ENCODE measurements at regions not wholly inside any gene's neighbourhood (a gene's known extent, or its start where the extent isn't known, plus 50 kb on each side); places are given as distances from the start of the nearest gene placed in this dataset.

- Histone ChIP-seq H3K27me3 (ENCODE audit: control insufficient read depth, insufficient read depth, low read length) (no peaks in the 10 kb centered on the region), H3K27ac (ENCODE audit: low read depth, low read length) (no peak overlapping the region), H3K4me3 (ENCODE audit: low read depth, low read length) (no peak overlapping the region), H3K4me1 (ENCODE audit: control insufficient read depth, insufficient read depth, low read length) (peaks cover 27% of the 10 kb centered on the region), H3K9me3 (ENCODE audit: control insufficient read depth, insufficient read depth, low read length) (no peaks in the 10 kb centered on the region), H3K9ac (ENCODE audit: low read depth, low read length) (no peak overlapping the region), H3K36me3 (ENCODE audit: control insufficient read depth, insufficient read depth, low read length) (no peaks in the 10 kb centered on the region)
Measured at GRCh38 chr4:110797486-110797885, 174.6 kb upstream of the PITX2 start.

DNA sequence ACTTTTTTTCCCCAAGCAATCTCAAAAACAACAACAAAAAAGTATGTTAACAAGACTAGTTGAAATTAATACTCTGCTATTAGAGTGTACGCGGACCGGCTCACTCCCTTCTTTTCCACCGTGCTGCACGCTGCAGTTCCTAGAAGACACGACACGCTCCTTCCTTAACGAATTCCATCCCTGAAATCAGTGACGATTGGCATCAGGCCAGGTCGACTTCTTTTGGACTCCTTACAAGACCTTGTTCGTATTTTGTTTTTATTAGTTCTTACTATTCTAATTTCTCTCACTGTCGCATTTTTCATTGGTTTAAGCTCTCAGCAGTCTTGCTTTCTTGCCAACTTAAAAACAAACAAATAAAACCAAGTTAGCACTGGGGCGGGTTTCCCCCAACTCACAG lies 175.8 kb upstream of the PITX2 start:
- H3K27ac ChIP-seq (ENCODE audit: low read depth, low read length): no peak overlapping the region

GRCh38 chr4:110799211-110799610 lies 176.3 kb upstream of the PITX2 start:
- Histone ChIP-seq H3K9me3 (ENCODE audit: control insufficient read depth, insufficient read depth, low read length) (no peaks in the 10 kb centered on the region), H3K4me3 (ENCODE audit: low read depth, low read length) (no peak overlapping the region), H3K36me3 (ENCODE audit: control insufficient read depth, insufficient read depth, low read length) (no peaks in the 10 kb centered on the region), H3K27me3 (ENCODE audit: control insufficient read depth, insufficient read depth, low read length) (no peaks in the 10 kb centered on the region), H3K27ac (ENCODE audit: low read depth, low read length) (no peak overlapping the region), H3K4me1 (ENCODE audit: control insufficient read depth, insufficient read depth, low read length) (peaks cover 16% of the 10 kb centered on the region), H3K9ac (ENCODE audit: low read depth, low read length) (no peak overlapping the region)

More for the DNA sequence above, 175.8 kb upstream of the PITX2 start:
- Histone ChIP-seq H3K27me3 (ENCODE audit: control insufficient read depth, insufficient read depth, low read length) (no peaks in the 10 kb centered on the region), H3K9me3 (ENCODE audit: control insufficient read depth, insufficient read depth, low read length) (no peaks in the 10 kb centered on the region), H3K4me1 (ENCODE audit: control insufficient read depth, insufficient read depth, low read length) (peaks cover 21% of the 10 kb centered on the region), H3K36me3 (ENCODE audit: control insufficient read depth, insufficient read depth, low read length) (no peaks in the 10 kb centered on the region), H3K9ac (ENCODE audit: low read depth, low read length) (no peak overlapping the region), H3K4me3 (ENCODE audit: low read depth, low read length) (no peak overlapping the region)

GRCh38 chr4:110801591-110801990 lies 178.7 kb upstream of the PITX2 start:
- Histone ChIP-seq H3K9ac (ENCODE audit: low read depth, low read length) (no peak overlapping the region), H3K4me3 (ENCODE audit: low read depth, low read length) (no peak overlapping the region), H3K36me3 (ENCODE audit: control insufficient read depth, insufficient read depth, low read length) (no peaks in the 10 kb centered on the region), H3K27ac (ENCODE audit: low read depth, low read length) (no peak overlapping the region), H3K27me3 (ENCODE audit: control insufficient read depth, insufficient read depth, low read length) (no peaks in the 10 kb centered on the region), H3K4me1 (ENCODE audit: control insufficient read depth, insufficient read depth, low read length) (peaks cover 5% of the 10 kb centered on the region; the same call in 1 of the 2 replicates), H3K9me3 (ENCODE audit: control insufficient read depth, insufficient read depth, low read length) (no peaks in the 10 kb centered on the region)

GRCh38 chr4:110808351-110808878 lies 185.5 kb upstream of the PITX2 start:
- Histone ChIP-seq H3K27ac (ENCODE audit: low read depth, low read length) (no peak overlapping the region), H3K27me3 (ENCODE audit: control insufficient read depth, insufficient read depth, low read length) (no peaks in the 10 kb centered on the region), H3K36me3 (ENCODE audit: control insufficient read depth, insufficient read depth, low read length) (no peaks in the 10 kb centered on the region), H3K4me1 (ENCODE audit: control insufficient read depth, insufficient read depth, low read length) (no peaks in the 10 kb centered on the region), H3K4me3 (ENCODE audit: low read depth, low read length) (no peak overlapping the region), H3K9ac (ENCODE audit: low read depth, low read length) (no peak overlapping the region), H3K9me3 (ENCODE audit: control insufficient read depth, insufficient read depth, low read length) (no peaks in the 10 kb centered on the region)

- no peak overlapping the region for H3K27ac ChIP-seq (ENCODE audit: low read depth, low read length)
- no peaks in the 10 kb centered on the region for H3K27me3 ChIP-seq (ENCODE audit: control insufficient read depth, insufficient read depth, low read length)
- no peak overlapping the region for H3K4me3 ChIP-seq (ENCODE audit: low read depth, low read length)
- no peaks in the 10 kb centered on the region for H3K4me1 ChIP-seq (ENCODE audit: control insufficient read depth, insufficient read depth, low read length)
- H3K36me3 ChIP-seq (ENCODE audit: control insufficient read depth, insufficient read depth, low read length): no peaks in the 10 kb centered on the region
- no peaks in the 10 kb centered on the region for H3K9me3 ChIP-seq (ENCODE audit: control insufficient read depth, insufficient read depth, low read length)
- no peak overlapping the region for H3K9ac ChIP-seq (ENCODE audit: low read depth, low read length)
Measured at GRCh38 chr4:110815950-110816349, 193.1 kb upstream of the PITX2 start.

GRCh38 chr4:110816367-110816766 lies 193.5 kb upstream of the PITX2 start:
- Histone ChIP-seq H3K36me3 (ENCODE audit: control insufficient read depth, insufficient read depth, low read length) (no peaks in the 10 kb centered on the region), H3K4me1 (ENCODE audit: control insufficient read depth, insufficient read depth, low read length) (no peaks in the 10 kb centered on the region), H3K9ac (ENCODE audit: low read depth, low read length) (no peak overlapping the region), H3K27me3 (ENCODE audit: control insufficient read depth, insufficient read depth, low read length) (no peaks in the 10 kb centered on the region), H3K9me3 (ENCODE audit: control insufficient read depth, insufficient read depth, low read length) (no peaks in the 10 kb centered on the region), H3K4me3 (ENCODE audit: low read depth, low read length) (no peak overlapping the region), H3K27ac (ENCODE audit: low read depth, low read length) (no peak overlapping the region)

DNA sequence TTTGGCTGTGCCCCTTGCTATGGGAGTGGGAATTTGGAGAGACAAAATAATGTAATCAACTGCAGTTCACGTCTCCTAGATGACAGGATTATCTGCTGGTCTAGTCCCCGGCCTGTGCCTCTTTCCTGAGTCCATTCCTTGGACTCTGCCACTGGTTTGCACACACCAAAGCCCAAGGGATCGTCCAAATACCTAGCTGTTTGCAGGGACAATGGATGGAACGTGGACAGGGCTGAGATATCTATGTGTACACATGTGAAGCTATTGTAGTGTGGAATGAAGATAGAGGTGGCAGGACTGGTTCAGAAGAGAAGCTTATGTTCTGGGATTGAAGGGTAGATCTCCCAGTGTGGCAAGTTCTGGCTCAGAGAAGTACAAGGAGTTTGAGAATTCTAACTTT lies 198.3 kb upstream of the PITX2 start:
- no peak overlapping the region for H3K4me3 ChIP-seq (ENCODE audit: low read depth, low read length)
- H3K36me3 ChIP-seq (ENCODE audit: control insufficient read depth, insufficient read depth, low read length): no peaks in the 10 kb centered on the region
- no peak overlapping the region for H3K27ac ChIP-seq (ENCODE audit: low read depth, low read length)

DNA sequence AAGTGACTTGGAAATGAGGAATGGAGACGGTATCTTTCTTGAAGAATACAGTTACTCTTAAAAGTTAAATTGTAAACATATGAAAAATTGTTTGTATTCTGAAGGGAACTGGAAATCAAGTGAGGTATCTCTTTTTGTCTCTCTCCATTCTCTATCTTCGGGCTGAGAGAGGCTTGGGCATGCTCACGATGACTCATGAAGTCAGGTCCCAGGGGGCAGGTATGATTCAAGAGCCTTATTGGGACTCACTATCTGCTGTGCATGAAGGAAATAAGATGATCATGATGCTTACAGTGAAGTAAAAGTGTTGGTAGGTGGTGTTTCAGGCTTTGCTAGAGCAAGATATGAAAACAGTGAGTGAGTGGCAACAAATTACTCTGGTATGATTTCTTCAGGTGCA lies 200.4 kb upstream of the PITX2 start:
- Histone ChIP-seq H3K4me3 (ENCODE audit: low read depth, low read length) (no peak overlapping the region), H3K4me1 (ENCODE audit: control insufficient read depth, insufficient read depth, low read length) (no peaks in the 10 kb centered on the region), H3K9ac (ENCODE audit: low read depth, low read length) (no peak overlapping the region), H3K27me3 (ENCODE audit: control insufficient read depth, insufficient read depth, low read length) (no peaks in the 10 kb centered on the region), H3K9me3 (ENCODE audit: control insufficient read depth, insufficient read depth, low read length) (no peaks in the 10 kb centered on the region), H3K36me3 (ENCODE audit: control insufficient read depth, insufficient read depth, low read length) (no peaks in the 10 kb centered on the region), H3K27ac (ENCODE audit: low read depth, low read length) (no peak overlapping the region)

More for the DNA sequence above, 198.3 kb upstream of the PITX2 start:
- no peaks in the 10 kb centered on the region for H3K4me1 ChIP-seq (ENCODE audit: control insufficient read depth, insufficient read depth, low read length)
- no peaks in the 10 kb centered on the region for H3K9me3 ChIP-seq (ENCODE audit: control insufficient read depth, insufficient read depth, low read length)
- H3K9ac ChIP-seq (ENCODE audit: low read depth, low read length): no peak overlapping the region
- no peaks in the 10 kb centered on the region for H3K27me3 ChIP-seq (ENCODE audit: control insufficient read depth, insufficient read depth, low read length)

DNA sequence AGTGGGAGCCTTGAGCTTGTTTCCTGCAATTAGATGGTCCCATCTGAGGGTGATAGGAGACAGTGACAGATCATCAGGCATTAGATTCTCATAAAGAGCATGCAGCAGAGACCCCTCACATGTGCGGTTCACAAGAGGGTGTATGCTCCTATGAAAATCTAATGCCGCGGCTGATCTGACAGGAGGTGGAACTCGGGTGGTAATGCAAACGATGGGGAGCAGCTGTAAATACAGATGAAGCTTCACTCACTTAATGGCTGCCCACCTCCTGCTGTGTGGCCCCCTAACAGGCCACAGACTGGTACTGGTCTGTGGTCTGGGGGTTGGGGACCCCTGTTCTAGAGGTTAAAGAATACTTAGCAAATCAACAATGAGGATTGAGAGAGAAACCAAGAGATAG lies 201.5 kb upstream of the PITX2 start:
- no peaks in the 10 kb centered on the region for H3K36me3 ChIP-seq (ENCODE audit: control insufficient read depth, insufficient read depth, low read length)
- H3K4me1 ChIP-seq (ENCODE audit: control insufficient read depth, insufficient read depth, low read length): no peaks in the 10 kb centered on the region
- H3K27ac ChIP-seq (ENCODE audit: low read depth, low read length): no peak overlapping the region
- no peak overlapping the region for H3K9ac ChIP-seq (ENCODE audit: low read depth, low read length)
- no peaks in the 10 kb centered on the region for H3K27me3 ChIP-seq (ENCODE audit: control insufficient read depth, insufficient read depth, low read length)
- H3K4me3 ChIP-seq (ENCODE audit: low read depth, low read length): no peak overlapping the region
- no peaks in the 10 kb centered on the region for H3K9me3 ChIP-seq (ENCODE audit: control insufficient read depth, insufficient read depth, low read length)

DNA sequence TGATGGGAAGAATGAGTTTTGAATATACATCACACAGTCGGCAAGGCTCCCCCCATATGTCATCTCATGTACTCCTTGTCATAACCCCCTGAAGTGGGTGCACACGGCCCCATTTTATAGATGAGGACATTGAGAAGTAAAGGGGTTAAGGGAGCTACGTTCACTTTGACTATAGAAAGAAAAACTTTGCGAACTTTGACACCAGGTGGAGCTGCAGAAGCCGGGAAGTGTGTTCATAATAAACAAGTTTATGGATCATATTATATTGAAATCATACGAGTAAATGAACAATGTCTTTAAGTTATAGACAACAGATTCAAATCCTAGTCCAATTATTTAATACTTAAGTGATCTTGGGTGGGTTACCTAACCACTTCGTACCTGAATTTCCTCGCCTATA lies 203.8 kb upstream of the PITX2 start:
- Histone ChIP-seq H3K9me3 (ENCODE audit: control insufficient read depth, insufficient read depth, low read length) (no peaks in the 10 kb centered on the region), H3K27me3 (ENCODE audit: control insufficient read depth, insufficient read depth, low read length) (no peaks in the 10 kb centered on the region), H3K4me1 (ENCODE audit: control insufficient read depth, insufficient read depth, low read length) (no peaks in the 10 kb centered on the region), H3K9ac (ENCODE audit: low read depth, low read length) (no peak overlapping the region), H3K36me3 (ENCODE audit: control insufficient read depth, insufficient read depth, low read length) (no peaks in the 10 kb centered on the region), H3K4me3 (ENCODE audit: low read depth, low read length) (no peak overlapping the region), H3K27ac (ENCODE audit: low read depth, low read length) (no peak overlapping the region)

DNA sequence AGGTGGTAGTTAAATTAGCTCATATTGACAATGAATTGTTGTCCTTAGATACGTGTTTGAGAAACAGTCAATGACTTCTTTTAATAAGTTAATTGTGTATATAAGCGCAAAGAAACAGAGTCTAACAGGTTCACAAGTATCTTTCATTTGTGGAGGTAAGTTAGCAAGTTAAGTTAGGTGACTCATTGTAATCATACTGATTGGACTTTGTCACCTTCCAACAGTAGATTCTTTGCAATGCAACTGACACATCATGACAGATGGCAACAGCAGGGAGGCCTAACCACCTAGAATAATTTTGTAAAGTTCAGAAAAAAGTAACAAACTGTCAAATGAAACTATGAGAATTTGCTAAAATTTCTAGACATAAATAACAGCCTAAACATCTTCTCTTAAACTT lies 207.6 kb upstream of the PITX2 start:
- Histone ChIP-seq H3K9me3 (ENCODE audit: control insufficient read depth, insufficient read depth, low read length) (no peaks in the 10 kb centered on the region), H3K4me1 (ENCODE audit: control insufficient read depth, insufficient read depth, low read length) (no peaks in the 10 kb centered on the region), H3K27me3 (ENCODE audit: control insufficient read depth, insufficient read depth, low read length) (no peaks in the 10 kb centered on the region), H3K9ac (ENCODE audit: low read depth, low read length) (no peak overlapping the region), H3K27ac (ENCODE audit: low read depth, low read length) (no peak overlapping the region), H3K36me3 (ENCODE audit: control insufficient read depth, insufficient read depth, low read length) (no peaks in the 10 kb centered on the region), H3K4me3 (ENCODE audit: low read depth, low read length) (no peak overlapping the region)

Measured in HUES48 (cell line).